Inferior parietal cortex (tissue), 1 donor: ENCODE measurements at regions not wholly inside any gene's neighbourhood (a gene's known extent, or its start where the extent isn't known, plus 50 kb on each side); places are given as distances from the start of the nearest gene placed in this dataset.

ENCODE experiments used
- DNase-seq: peaks from one replicate; pipeline ENCODE4 v3.0.0-alpha.2; 2016; ENCODE audit errors: extremely low spot score

- DNase-seq: no peak
Measured at GRCh38 chr15:77796046-77796729, 163.5 kb upstream of the LINGO1 start.

- no peak for DNase-seq
Measured at GRCh38 chr15:77795446-77795845, 162.7 kb upstream of the LINGO1 start.

- no peak for DNase-seq
Measured at GRCh38 chr15:77791941-77792340, 159.2 kb upstream of the LINGO1 start.

- DNase-seq: no peak
Measured at GRCh38 chr15:77790481-77790880, 157.8 kb upstream of the LINGO1 start.

DNA sequence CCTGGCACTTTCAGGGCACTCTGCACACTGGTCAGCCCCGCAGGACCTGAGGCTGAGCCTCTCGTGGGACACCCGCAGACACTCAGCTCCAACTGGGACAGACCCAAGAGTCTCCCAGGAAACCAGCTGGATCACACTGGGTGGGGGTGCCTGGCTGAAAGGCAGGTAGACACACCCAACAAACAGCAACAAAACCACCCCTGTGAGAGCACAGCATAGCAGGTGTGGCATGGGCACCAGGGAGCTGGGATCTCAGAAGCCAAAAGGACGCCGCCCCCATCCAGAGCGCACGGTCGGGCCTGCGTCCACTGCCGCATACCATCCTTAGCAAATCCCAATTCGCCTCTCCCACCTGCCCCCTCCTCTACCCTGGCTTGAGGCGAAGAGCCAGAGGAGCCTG lies 154.2 kb upstream of the LINGO1 start:
- DNase-seq: no peak

- DNase-seq: no peak
Measured at GRCh38 chr15:77786181-77786890, 153.6 kb upstream of the LINGO1 start.

DNA sequence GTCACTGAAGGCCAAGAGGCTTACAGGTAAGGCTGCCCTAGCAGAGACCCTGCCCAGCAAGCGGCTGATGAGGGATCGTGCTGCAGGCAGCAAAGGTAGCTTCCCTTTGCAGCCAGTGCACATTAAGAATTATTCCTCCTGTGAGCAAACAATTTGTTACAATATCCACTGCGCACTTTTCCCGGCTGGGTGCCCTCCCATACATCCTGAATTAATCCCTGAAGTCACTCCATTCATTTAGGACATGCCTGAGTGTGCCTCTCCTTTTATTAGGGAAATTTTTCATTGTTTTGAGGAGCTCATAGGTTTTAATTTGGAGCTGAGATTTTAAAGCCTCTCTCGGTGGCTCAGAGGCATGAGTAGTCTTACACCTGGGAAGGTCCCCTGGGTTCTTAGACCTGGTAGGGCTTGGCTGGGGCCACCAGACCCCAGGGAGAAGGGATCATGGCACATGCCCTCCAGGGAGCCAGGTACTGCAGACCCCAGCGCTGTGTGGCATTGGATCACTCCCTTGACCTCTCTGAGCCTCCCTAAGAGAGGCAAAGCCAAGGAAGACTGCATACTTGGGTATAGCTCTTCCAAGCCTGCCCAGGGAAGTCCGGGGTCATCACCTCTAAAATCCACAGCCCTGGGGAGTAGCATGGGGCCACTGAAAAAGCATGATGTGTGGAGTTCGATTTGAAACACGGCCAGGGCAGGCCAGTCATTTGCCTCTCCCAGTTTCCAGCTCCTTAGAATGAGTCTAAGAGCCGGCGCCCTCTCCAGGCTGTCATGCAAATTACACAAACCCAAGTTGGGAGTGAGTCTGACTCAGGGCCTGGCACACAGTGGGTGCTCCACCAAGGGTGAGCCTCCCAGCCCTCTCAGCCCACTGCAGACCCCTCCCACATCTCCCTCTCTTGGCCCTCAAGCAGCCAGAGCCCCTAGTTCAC lies 151.9 kb upstream of the LINGO1 start:
- DNase-seq: no peak

DNA sequence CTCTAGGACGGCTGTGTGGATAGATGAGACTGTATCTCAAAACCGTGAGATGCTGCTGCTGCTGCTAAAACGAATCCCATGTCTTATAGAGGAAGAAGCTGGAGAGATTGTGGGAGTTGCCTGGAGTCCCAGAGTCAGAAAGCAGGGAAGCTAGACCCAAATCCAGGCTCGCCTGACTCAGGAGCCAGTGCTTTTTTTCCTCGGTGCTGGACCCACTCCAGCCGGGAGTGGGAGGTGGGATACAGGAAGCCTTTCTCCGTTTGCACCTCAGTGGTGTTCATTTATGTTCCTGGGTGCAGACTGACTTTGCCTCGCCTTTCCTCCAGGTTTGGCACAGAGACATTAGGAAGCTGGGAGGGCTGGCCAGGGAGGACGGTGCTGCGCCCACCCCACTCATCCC lies 150.9 kb upstream of the LINGO1 start:
- peak; percentile 55 for DNase-seq

DNA sequence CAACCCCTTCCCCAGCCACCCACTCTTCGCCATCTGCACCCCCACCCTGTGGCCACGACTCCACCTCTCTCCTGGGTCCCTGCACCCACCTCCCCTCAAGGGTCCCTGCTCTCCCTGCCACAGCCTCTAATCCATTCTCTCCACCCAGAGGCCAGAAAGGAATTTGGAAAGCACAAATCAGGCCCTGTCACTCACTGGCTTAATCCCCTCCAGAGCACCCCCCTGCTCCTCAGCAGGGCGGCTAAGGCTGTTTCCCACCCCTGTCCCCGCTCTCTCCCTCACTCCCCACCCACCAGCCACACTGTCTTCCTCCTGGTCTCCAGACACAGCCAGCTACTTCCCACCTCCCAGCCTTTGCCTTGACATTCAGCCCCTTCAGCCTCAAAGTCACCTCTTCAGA lies 150.0 kb upstream of the LINGO1 start:
- DNase-seq: no peak

DNA sequence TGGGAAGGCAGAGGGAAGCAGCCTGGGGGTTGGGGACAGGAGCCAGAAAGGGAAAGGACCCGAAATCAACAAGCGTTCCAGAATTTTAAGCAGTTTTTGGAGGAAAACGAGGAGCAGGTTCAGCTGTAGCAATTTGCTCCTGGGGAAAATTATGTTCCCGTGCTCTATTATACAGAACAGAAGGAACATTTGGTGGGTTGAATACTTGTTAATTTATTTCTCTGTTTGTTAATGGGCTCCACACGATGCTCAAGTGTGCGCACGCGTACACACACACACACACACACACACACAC lies 149.2 kb upstream of the LINGO1 start:
- DNase-seq: no peak

DNA sequence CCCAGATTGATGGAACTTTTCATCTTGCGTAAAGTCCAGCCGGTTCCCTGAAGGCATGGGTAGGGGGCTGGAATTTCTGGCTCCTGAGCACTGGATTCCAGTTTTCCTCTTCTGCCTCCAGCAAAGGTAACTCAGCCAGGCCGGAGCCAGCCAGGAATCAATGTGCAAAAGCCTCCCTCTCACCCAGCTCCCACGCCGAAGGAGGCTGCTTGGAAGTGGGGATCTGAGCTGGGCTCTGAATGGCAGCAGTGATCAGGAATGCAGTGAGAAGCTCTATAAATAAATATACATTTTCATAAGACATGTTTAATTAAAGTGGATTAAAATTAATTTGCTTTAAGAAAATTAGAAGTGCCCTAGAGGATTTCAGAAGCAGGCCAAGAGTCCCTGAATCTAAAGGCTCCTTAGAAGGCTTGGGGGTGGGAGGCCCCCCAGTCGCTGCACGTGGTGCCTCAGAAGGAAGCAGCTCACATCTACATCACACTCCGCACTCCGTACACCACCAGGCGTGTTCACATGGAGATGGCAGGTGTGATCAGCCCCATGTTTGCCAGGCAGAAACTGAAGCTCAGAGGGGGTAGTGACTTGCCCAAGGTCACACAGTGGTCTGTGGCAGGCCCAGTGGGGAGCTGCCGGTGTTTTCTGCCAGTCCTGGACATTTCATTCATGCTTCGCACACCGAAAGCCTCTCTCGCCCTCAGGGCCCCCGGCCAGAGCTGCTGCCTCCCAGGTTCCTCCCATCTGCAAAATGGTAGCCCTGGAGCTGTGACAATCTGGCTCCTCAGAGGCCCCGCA lies 148.6 kb upstream of the LINGO1 start:
- no peak for DNase-seq

- DNase-seq: no peak
Measured at GRCh38 chr15:77778802-77779201, 146.1 kb upstream of the LINGO1 start.

DNA sequence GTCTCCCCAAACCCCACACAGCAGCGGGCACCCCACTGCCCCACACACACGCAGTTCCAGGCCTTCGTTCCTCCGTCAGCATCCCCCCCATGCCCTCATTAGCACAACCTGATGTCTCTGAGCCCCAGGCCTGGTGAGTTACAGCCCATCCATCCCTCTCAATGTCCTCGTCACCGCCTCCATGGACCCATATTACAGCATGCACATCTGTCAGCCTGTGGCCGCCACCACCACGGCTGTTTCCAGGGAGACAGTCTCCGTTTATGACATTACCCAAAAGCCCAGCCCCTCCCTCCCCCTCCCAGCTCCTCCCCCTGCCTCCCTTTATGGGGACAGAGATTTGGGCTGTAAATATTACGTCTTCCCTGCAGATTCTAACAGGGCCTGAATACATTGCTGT lies 143.1 kb upstream of the LINGO1 start:
- no peak for DNase-seq

- no peak for DNase-seq
Measured at GRCh38 chr15:77775373-77775772, 142.7 kb upstream of the LINGO1 start.

- DNase-seq: no peak
Measured at GRCh38 chr15:77774350-77774749, 141.6 kb upstream of the LINGO1 start.

- DNase-seq: no peak
Measured at GRCh38 chr15:77773903-77774302, 141.2 kb upstream of the LINGO1 start.

DNA sequence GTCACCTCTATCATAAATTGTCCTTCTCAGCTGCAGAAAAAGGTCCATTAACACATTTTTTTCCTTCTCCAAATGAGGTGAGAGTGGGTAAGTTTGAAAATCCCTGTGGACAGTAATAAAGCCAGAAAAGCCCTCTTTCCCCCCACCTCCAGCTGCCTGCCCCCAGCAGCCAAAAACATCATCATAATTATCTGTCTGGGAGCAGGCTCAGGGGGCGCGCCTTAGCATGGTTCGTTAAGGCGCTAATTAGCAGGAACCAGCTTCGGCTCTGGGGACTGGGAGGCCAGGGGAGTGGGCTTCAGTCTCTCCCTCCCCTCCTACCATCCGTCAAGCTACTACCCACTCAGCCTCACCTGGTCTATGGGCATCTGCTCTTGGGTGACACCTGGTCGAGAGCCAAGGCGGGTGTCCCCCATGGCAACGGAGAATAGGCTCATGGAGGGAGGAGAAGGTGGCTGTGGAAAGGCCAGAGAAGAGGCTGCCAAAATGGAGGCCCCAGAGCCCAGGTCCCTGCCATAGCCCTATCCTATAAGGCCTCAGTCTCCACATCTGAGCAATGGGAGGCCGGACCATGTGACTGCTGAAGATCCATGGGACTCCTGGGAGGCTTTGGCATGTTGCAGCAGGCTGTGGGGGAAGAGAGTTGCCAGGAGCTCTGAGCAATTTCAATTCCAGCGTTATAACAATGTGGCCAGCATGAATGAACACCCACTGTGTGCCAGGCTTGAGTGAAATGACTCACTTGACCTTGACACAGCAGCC lies 140.1 kb upstream of the LINGO1 start:
- no peak for DNase-seq

DNA sequence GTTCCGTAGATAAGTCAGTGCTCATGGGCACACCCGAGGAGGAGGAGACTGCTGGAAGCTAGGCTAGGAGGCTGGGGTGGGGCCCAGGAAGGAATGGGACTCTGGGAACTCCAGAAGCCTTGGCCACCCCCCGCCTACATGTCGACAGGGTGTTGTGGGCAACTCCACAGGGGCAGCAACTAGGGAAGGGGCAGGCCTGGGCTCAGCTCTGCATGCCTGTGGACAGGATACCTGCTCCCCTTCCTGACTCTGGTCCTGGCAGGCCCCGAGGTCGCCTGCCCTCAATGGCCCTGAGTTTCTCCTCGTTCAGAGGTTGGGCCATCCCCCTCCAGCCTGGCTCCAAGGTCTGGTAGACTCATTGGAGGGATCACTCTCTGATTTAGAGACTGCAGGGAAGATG lies 138.9 kb upstream of the LINGO1 start:
- DNase-seq: no peak

DNA sequence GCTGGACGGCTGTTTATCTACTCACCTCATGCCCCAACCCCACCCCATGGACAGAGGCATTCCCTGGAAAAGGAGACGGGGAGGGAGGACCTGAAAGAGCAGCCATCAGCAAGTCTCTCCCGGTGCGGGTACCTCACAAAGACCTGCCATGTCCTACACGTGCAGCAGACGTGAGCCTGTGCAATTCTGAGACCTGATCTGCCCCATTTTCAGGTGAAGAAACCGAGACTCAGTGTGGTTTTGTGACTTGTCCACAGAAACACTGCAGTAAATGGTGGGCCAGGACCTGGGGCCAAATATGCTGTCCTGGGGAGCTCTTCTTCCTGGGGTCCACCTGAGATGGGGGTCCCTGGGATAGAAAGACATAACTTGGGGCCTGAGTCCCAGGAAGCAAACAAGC lies 137.0 kb upstream of the LINGO1 start:
- DNase-seq: no peak

DNA sequence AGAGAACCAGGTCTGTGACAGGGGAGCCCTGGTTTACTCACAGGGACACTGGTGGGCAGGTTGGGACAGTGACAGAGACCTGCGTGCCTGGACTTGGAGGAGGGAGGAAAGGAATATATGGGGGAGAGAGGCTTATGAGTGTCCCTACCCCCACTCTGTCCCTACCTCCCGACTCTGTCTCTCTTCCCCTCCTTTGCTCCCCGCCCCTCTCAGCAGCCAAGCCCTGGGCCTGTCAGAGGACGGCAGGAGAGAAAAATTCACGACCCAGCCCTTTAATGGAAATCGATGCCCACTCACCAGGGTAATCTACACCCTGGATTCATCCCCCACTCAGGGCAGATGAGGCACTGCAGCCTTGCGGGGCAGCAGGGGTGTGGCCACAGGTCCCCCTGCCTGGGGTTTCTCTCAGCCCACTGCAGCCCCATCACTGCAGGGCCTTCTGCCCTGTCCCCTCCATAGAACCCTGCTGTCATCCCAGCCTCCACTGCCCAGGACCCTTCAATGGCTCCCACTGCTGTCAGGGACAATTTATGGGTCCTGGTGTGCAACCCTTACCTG lies 135.9 kb upstream of the LINGO1 start:
- no peak for DNase-seq

- DNase-seq: no peak
Measured at GRCh38 chr15:77768107-77768506, 135.4 kb upstream of the LINGO1 start.
